IPS-15b (cell line): ENCODE measurements at regions not wholly inside any gene's neighbourhood (a gene's known extent, or its start where the extent isn't known, plus 50 kb on each side); places are given as distances from the start of the nearest gene placed in this dataset.

Experiments
- H3K27me3 ChIP-seq: one replicate; pipeline ENCODE4 v1.6.1; 2013; ENCODE audit warnings: low read length; ENCODE audit not compliant: control insufficient read depth, insufficient read depth
- H3K36me3 ChIP-seq: one replicate; pipeline ENCODE4 v1.6.1; 2013; ENCODE audit warnings: low read length; ENCODE audit not compliant: control insufficient read depth, insufficient read depth
- H3K4me1 ChIP-seq: one replicate; pipeline ENCODE4 v1.6.1; 2013; ENCODE audit warnings: mild to moderate bottlenecking, low read length; ENCODE audit not compliant: control insufficient read depth, insufficient read depth
- H3K4me3 ChIP-seq: one replicate; pipeline ENCODE4 v1.5.1; 2013; ENCODE audit warnings: low read depth, low read length
- H3K9ac ChIP-seq: one replicate; pipeline ENCODE4 v1.6.1; 2013; ENCODE audit warnings: low read depth, mild to moderate bottlenecking, low read length
- H3K9me3 ChIP-seq: one replicate; pipeline ENCODE4 v1.6.1; 2013; ENCODE audit warnings: mild to moderate bottlenecking, low read length; ENCODE audit not compliant: control insufficient read depth, insufficient read depth

GRCh38 chr17:72175787-72176515, 55.1 kb downstream of the SOX9 start:
- no peaks in the 10 kb centered on the region for H3K27me3 ChIP-seq
- no peaks in the 10 kb centered on the region for H3K36me3 ChIP-seq
- H3K4me3 ChIP-seq = no peak overlapping the region
- H3K9me3 ChIP-seq = no peaks in the 10 kb centered on the region
- peaks cover 5% of the 10 kb centered on the region for H3K4me1 ChIP-seq
- H3K9ac ChIP-seq = no peak overlapping the region

- Histone ChIP-seq H3K36me3 (no peaks in the 10 kb centered on the region), H3K4me3 (no peak overlapping the region), H3K4me1 (peaks cover 5% of the 10 kb centered on the region), H3K27me3 (no peaks in the 10 kb centered on the region), H3K9ac (no peak overlapping the region), H3K9me3 (no peaks in the 10 kb centered on the region)
Observed at GRCh38 chr17:72176516-72176851, 55.7 kb downstream of the SOX9 start.

GRCh38 chr17:72176951-72177660, 56.3 kb downstream of the SOX9 start:
- Histone ChIP-seq H3K9me3 (no peaks in the 10 kb centered on the region), H3K27me3 (no peaks in the 10 kb centered on the region), H3K4me3 (no peak overlapping the region), H3K9ac (no peak overlapping the region), H3K4me1 (peaks cover 8% of the 10 kb centered on the region), H3K36me3 (no peaks in the 10 kb centered on the region)

- no peaks in the 10 kb centered on the region for H3K9me3 ChIP-seq
- H3K36me3 ChIP-seq = no peaks in the 10 kb centered on the region
- H3K4me1 ChIP-seq = peaks cover 14% of the 10 kb centered on the region
- no peaks in the 10 kb centered on the region for H3K27me3 ChIP-seq
- H3K4me3 ChIP-seq = no peak overlapping the region
- H3K9ac ChIP-seq = no peak overlapping the region
Observed at GRCh38 chr17:72177738-72178137, 56.9 kb downstream of the SOX9 start.

- H3K4me3 ChIP-seq = no peak overlapping the region
- peaks cover 2% of the 10 kb centered on the region for H3K27me3 ChIP-seq
- H3K36me3 ChIP-seq = no peaks in the 10 kb centered on the region
- H3K9ac ChIP-seq = no peak overlapping the region
- H3K9me3 ChIP-seq = no peaks in the 10 kb centered on the region
- peaks cover 18% of the 10 kb centered on the region for H3K4me1 ChIP-seq
Observed at GRCh38 chr17:72182371-72182873, 61.6 kb downstream of the SOX9 start.

- Histone ChIP-seq H3K9me3 (no peaks in the 10 kb centered on the region), H3K27me3 (peaks cover 2% of the 10 kb centered on the region), H3K9ac (no peak overlapping the region), H3K4me1 (peaks cover 18% of the 10 kb centered on the region), H3K36me3 (no peaks in the 10 kb centered on the region), H3K4me3 (no peak overlapping the region)
Observed at GRCh38 chr17:72183194-72183685, 62.4 kb downstream of the SOX9 start.

GRCh38 chr17:72184805-72185204, 64.0 kb downstream of the SOX9 start:
- peaks cover 2% of the 10 kb centered on the region for H3K27me3 ChIP-seq
- H3K4me1 ChIP-seq = peaks cover 18% of the 10 kb centered on the region
- H3K9me3 ChIP-seq = no peaks in the 10 kb centered on the region
- no peaks in the 10 kb centered on the region for H3K36me3 ChIP-seq
- H3K4me3 ChIP-seq = no peak overlapping the region
- no peak overlapping the region for H3K9ac ChIP-seq

GRCh38 chr17:72185564-72185963, 64.7 kb downstream of the SOX9 start:
- H3K27me3 ChIP-seq = peaks cover 2% of the 10 kb centered on the region
- no peak overlapping the region for H3K9ac ChIP-seq
- H3K4me3 ChIP-seq = no peak overlapping the region
- no peaks in the 10 kb centered on the region for H3K9me3 ChIP-seq
- H3K4me1 ChIP-seq = peaks cover 18% of the 10 kb centered on the region
- no peaks in the 10 kb centered on the region for H3K36me3 ChIP-seq

- Histone ChIP-seq H3K4me3 (no peak overlapping the region), H3K9ac (no peak overlapping the region), H3K4me1 (peaks cover 10% of the 10 kb centered on the region), H3K36me3 (no peaks in the 10 kb centered on the region), H3K27me3 (peaks cover 2% of the 10 kb centered on the region), H3K9me3 (no peaks in the 10 kb centered on the region)
Observed at GRCh38 chr17:72187556-72187955, 66.7 kb downstream of the SOX9 start.

- Histone ChIP-seq H3K36me3 (no peaks in the 10 kb centered on the region), H3K4me1 (no peaks in the 10 kb centered on the region), H3K9me3 (no peaks in the 10 kb centered on the region), H3K4me3 (no peak overlapping the region), H3K9ac (no peak overlapping the region), H3K27me3 (peaks cover 2% of the 10 kb centered on the region)
Observed at GRCh38 chr17:72188801-72189200, 68.0 kb downstream of the SOX9 start.

- H3K27me3 ChIP-seq = peaks cover 2% of the 10 kb centered on the region
- no peaks in the 10 kb centered on the region for H3K9me3 ChIP-seq
- no peaks in the 10 kb centered on the region for H3K4me1 ChIP-seq
- no peak overlapping the region for H3K9ac ChIP-seq
- no peaks in the 10 kb centered on the region for H3K36me3 ChIP-seq
- no peak overlapping the region for H3K4me3 ChIP-seq
Observed at GRCh38 chr17:72189768-72190593, 69.2 kb downstream of the SOX9 start.
